Mesothelial cell of epicardium (in vitro differentiated cells): ENCODE measurements at regions not wholly inside any gene's neighbourhood (a gene's known extent, or its start where the extent isn't known, plus 50 kb on each side); places are given as distances from the start of the nearest gene placed in this dataset.

Experiments
- DNase-seq, 2 experiments: peaks; one replicate each; pipeline ENCODE4 v3.0.0; 2021; ENCODE audit warnings: low spot score in 2 of 2; ENCODE audit not compliant: unreplicated experiment in 2 of 2
- H3K27ac Mint-ChIP-seq: 2 replicates; pipeline ENCODE4 v1.8.0; 2021; ENCODE audit warnings: mixed read lengths
- H3K27me3 Mint-ChIP-seq: 2 replicates; pipeline ENCODE4 v1.8.0; 2021; ENCODE audit warnings: low read depth, mixed read lengths
- H3K36me3 Mint-ChIP-seq: 2 replicates; pipeline ENCODE4 v1.8.0; 2021; ENCODE audit warnings: mixed read lengths
- H3K4me1 Mint-ChIP-seq: 2 replicates; pipeline ENCODE4 v1.8.0; 2021; ENCODE audit warnings: mixed read lengths
- H3K4me3 Mint-ChIP-seq: 2 replicates; pipeline ENCODE4 v1.8.0; 2021; ENCODE audit warnings: mild to moderate bottlenecking, moderate library complexity, mixed read lengths
- H3K9me3 Mint-ChIP-seq: 2 replicates; pipeline ENCODE4 v1.8.0; 2021; ENCODE audit warnings: mixed read lengths
- TF ChIP-seq, protein P1 (sequence below): fragments of 200-600 bp; sonication (generic); IDR thresholded peaks from one replicate; pipeline ENCODE4 v1.5.0; 2021; ENCODE audit warnings: antibody characterized with exemption; ENCODE audit not compliant: unreplicated experiment

- no peak overlapping the region for H3K4me3 Mint-ChIP-seq
- H3K27ac Mint-ChIP-seq = no peak overlapping the region
- H3K4me1 Mint-ChIP-seq = no peaks in the 10 kb centered on the region
- H3K36me3 Mint-ChIP-seq = no peaks in the 10 kb centered on the region
- H3K9me3 Mint-ChIP-seq = no peaks in the 10 kb centered on the region
- H3K27me3 Mint-ChIP-seq = peaks cover 3% of the 10 kb centered on the region
- DNase-seq = no peak
- TF ChIP-seq, protein P1, sequence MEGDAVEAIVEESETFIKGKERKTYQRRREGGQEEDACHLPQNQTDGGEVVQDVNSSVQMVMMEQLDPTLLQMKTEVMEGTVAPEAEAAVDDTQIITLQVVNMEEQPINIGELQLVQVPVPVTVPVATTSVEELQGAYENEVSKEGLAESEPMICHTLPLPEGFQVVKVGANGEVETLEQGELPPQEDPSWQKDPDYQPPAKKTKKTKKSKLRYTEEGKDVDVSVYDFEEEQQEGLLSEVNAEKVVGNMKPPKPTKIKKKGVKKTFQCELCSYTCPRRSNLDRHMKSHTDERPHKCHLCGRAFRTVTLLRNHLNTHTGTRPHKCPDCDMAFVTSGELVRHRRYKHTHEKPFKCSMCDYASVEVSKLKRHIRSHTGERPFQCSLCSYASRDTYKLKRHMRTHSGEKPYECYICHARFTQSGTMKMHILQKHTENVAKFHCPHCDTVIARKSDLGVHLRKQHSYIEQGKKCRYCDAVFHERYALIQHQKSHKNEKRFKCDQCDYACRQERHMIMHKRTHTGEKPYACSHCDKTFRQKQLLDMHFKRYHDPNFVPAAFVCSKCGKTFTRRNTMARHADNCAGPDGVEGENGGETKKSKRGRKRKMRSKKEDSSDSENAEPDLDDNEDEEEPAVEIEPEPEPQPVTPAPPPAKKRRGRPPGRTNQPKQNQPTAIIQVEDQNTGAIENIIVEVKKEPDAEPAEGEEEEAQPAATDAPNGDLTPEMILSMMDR = no peak
Measured at GRCh38 chr2:198448789-198449188, 644.4 kb downstream of the PLCL1 start.

DNA sequence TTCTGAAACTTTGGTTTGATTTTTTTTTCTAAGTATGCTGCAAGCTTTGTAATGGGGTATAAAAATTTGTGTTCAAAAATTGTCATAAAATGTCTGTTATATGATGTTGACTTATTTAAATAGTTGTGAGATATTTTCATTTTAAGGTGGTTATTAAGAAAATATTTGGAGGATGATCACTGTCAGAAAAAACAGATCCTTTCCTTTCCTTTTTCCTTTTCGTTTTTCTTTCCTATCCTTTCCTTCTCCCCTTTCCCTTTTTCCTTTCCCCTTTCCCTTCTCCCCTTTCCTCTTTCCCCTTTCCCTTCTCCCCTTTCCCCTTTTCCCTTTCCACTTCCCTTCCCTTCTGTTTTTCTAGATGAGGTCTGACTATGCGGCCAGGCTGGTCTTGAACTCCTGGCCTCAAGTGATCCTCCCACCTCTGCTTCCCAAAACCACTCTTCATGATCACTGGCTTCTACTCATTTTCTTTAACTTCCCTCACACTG lies 640.5 kb downstream of the PLCL1 start:
- no peaks in the 10 kb centered on the region for H3K36me3 Mint-ChIP-seq
- no peak overlapping the region for H3K4me3 Mint-ChIP-seq
- peaks cover 3% of the 10 kb centered on the region for H3K27me3 Mint-ChIP-seq
- no peaks in the 10 kb centered on the region for H3K9me3 Mint-ChIP-seq
- H3K27ac Mint-ChIP-seq = no peak overlapping the region
- DNase-seq = no peak
- H3K4me1 Mint-ChIP-seq = no peaks in the 10 kb centered on the region
- TF ChIP-seq, protein P1 = no peak

GRCh38 chr2:198441901-198442300 lies 637.5 kb downstream of the PLCL1 start:
- Mint-ChIP-seq H3K4me1 (no peaks in the 10 kb centered on the region), H3K9me3 (no peaks in the 10 kb centered on the region), H3K4me3 (no peak overlapping the region), H3K36me3 (no peaks in the 10 kb centered on the region), H3K27ac (no peak overlapping the region), H3K27me3 (peaks cover 8% of the 10 kb centered on the region)
- DNase-seq = no peak
- TF ChIP-seq, protein P1 = no peak

GRCh38 chr2:198441246-198441645 lies 636.9 kb downstream of the PLCL1 start:
- H3K4me3 Mint-ChIP-seq = no peak overlapping the region
- TF ChIP-seq, protein P1 = no peak
- H3K36me3 Mint-ChIP-seq = no peaks in the 10 kb centered on the region
- H3K27me3 Mint-ChIP-seq = peaks cover 11% of the 10 kb centered on the region
- H3K27ac Mint-ChIP-seq = no peak overlapping the region
- H3K4me1 Mint-ChIP-seq = no peaks in the 10 kb centered on the region
- no peak for DNase-seq
- H3K9me3 Mint-ChIP-seq = no peaks in the 10 kb centered on the region

- Mint-ChIP-seq H3K4me3 (no peak overlapping the region), H3K4me1 (no peaks in the 10 kb centered on the region), H3K27me3 (peaks cover 14% of the 10 kb centered on the region), H3K9me3 (no peaks in the 10 kb centered on the region), H3K27ac (no peak overlapping the region), H3K36me3 (no peaks in the 10 kb centered on the region)
- TF ChIP-seq, protein P1 = no peak
- DNase-seq = no peak
Measured at GRCh38 chr2:198440833-198441232, 636.4 kb downstream of the PLCL1 start.

- no peaks in the 10 kb centered on the region for H3K4me1 Mint-ChIP-seq
- DNase-seq = no peak
- no peak overlapping the region for H3K27ac Mint-ChIP-seq
Measured at GRCh38 chr2:198438331-198438730, 633.9 kb downstream of the PLCL1 start.

More at GRCh38 chr2:198438331-198438730, 633.9 kb downstream of the PLCL1 start:
- H3K36me3 Mint-ChIP-seq = no peaks in the 10 kb centered on the region
- TF ChIP-seq, protein P1 = no peak
- no peaks in the 10 kb centered on the region for H3K9me3 Mint-ChIP-seq
- no peak overlapping the region for H3K4me3 Mint-ChIP-seq
- peaks cover 21% of the 10 kb centered on the region for H3K27me3 Mint-ChIP-seq
